ENCODE measurements at regions not wholly inside any gene's neighbourhood (a gene's known extent, or its start where the extent isn't known, plus 50 kb on each side); places are given as distances from the start of the nearest gene placed in this dataset.

DNA sequence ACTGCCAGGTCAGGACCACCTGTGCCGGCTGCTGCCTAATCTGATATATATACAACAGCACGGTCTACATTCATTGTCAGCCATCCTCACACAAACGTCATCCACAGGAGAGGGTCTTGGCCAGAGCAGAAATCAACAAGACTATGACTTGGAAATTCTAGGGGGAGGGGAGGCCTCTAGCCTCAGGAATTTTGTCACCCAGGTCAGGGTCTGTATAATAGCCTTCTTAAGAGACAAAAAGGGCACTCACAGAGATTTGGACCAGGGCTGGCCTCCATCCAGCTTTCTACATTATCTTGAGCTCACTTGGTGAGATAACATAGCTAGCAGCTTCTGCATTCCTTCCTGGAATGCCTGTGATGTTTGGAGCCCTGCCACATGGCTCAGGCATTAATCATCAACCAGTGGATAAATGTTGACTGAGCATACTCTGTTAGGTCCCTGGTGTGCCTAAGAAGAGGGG lies 50.4 kb upstream of the CTIF start:
- TF ChIP-seq, protein P1, sequence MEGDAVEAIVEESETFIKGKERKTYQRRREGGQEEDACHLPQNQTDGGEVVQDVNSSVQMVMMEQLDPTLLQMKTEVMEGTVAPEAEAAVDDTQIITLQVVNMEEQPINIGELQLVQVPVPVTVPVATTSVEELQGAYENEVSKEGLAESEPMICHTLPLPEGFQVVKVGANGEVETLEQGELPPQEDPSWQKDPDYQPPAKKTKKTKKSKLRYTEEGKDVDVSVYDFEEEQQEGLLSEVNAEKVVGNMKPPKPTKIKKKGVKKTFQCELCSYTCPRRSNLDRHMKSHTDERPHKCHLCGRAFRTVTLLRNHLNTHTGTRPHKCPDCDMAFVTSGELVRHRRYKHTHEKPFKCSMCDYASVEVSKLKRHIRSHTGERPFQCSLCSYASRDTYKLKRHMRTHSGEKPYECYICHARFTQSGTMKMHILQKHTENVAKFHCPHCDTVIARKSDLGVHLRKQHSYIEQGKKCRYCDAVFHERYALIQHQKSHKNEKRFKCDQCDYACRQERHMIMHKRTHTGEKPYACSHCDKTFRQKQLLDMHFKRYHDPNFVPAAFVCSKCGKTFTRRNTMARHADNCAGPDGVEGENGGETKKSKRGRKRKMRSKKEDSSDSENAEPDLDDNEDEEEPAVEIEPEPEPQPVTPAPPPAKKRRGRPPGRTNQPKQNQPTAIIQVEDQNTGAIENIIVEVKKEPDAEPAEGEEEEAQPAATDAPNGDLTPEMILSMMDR (IDR thresholded peaks at IDR 0.05), result no peak
- no peak for TF ChIP-seq POLR2A (IDR thresholded peaks at IDR 0.05)

Measured in right lobe of liver (tissue), 4 donors.